ENCODE measurements at regions not wholly inside any gene's neighbourhood (a gene's known extent, or its start where the extent isn't known, plus 50 kb on each side); places are given as distances from the start of the nearest gene placed in this dataset.
A peak's percentile ranks its signal among the peaks of the same experiment; 100 is the strongest.

- Histone ChIP-seq H3K27me3 (no peaks in the 10 kb centered on the region), H3K4me1 (no peaks in the 10 kb centered on the region), H3K36me3 (no peaks in the 10 kb centered on the region), H3K9me3 (no peaks in the 10 kb centered on the region), H3K27ac (no peak overlapping the region), H3K4me3 (no peak overlapping the region)
- ATAC-seq = no peak
- intact Hi-C loops (cut with DNase I) = no loop called here
- 56% methylated on average over 2 of the region's 2 CpGs for WGBS (ENCODE audit: insufficient coverage, low coverage, low lambda C conversion rate, missing lambda C conversion rate)
- no peak for DNase-seq
- TF ChIP-seq, protein P1, sequence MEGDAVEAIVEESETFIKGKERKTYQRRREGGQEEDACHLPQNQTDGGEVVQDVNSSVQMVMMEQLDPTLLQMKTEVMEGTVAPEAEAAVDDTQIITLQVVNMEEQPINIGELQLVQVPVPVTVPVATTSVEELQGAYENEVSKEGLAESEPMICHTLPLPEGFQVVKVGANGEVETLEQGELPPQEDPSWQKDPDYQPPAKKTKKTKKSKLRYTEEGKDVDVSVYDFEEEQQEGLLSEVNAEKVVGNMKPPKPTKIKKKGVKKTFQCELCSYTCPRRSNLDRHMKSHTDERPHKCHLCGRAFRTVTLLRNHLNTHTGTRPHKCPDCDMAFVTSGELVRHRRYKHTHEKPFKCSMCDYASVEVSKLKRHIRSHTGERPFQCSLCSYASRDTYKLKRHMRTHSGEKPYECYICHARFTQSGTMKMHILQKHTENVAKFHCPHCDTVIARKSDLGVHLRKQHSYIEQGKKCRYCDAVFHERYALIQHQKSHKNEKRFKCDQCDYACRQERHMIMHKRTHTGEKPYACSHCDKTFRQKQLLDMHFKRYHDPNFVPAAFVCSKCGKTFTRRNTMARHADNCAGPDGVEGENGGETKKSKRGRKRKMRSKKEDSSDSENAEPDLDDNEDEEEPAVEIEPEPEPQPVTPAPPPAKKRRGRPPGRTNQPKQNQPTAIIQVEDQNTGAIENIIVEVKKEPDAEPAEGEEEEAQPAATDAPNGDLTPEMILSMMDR (IDR thresholded peaks at IDR 0.05) = no peak
- TF ChIP-seq POLR2A (IDR thresholded peaks at IDR 0.05) = no peak
Observed at GRCh38 chr14:61887628-61888027, 125.4 kb downstream of the SNAPC1 start.

GRCh38 chr14:61889914-61890351 is 127.7 kb downstream of the SNAPC1 start:
- H3K27ac ChIP-seq = no peak overlapping the region
- WGBS (ENCODE audit: insufficient coverage, low coverage, low lambda C conversion rate, missing lambda C conversion rate) = 16% methylated on average over 4 of the region's 4 CpGs
- no peak for TF ChIP-seq POLR2A (IDR thresholded peaks at IDR 0.05)
- TF ChIP-seq, protein P1 (IDR thresholded peaks at IDR 0.05) = no peak

DNA sequence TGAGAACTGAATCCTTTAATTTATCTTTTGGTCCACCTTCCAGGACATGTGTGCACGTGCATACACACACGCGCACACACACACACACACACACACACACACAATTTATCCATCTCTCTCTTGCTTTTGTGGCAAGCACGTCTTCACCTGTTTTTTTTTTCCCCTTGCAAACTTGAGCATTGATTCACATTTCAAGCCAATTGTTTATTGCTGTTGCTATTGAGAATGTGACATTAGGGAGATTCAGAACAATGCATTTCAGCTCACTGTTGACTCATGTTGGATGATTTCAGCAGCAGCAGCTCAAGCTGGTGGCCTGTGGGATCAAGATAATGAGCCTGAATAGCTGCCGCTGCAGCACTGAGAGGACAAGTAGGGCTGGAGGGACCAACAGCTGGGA is 128.9 kb downstream of the SNAPC1 start:
- TF ChIP-seq, protein P1 (IDR thresholded peaks at IDR 0.05) = no peak
- TF ChIP-seq POLR2A (IDR thresholded peaks at IDR 0.05) = no peak
- intact Hi-C loops (cut with DNase I) = loop anchor here in 1 of 2 donors (10.0 kb wide), 1 partner anchor 244 kb away; no protein-coding TSS in a partner anchor

More at GRCh38 chr14:61889914-61890351, 127.7 kb downstream of the SNAPC1 start:
- ATAC-seq = peak; percentile 56 to 83 (median 64)
- Histone ChIP-seq H3K27me3 (no peaks in the 10 kb centered on the region), H3K4me3 (no peak overlapping the region), H3K4me1 (no peaks in the 10 kb centered on the region), H3K36me3 (no peaks in the 10 kb centered on the region), H3K9me3 (no peaks in the 10 kb centered on the region)
- no peak for DNase-seq
- intact Hi-C loops (cut with DNase I) = loop anchor here in 1 of 2 donors (10.0 kb wide), 1 partner anchor 245 kb away; no protein-coding TSS in a partner anchor

GRCh38 chr14:61891810-61892209 is 129.6 kb downstream of the SNAPC1 start:
- H3K27me3 ChIP-seq = no peaks in the 10 kb centered on the region
- TF ChIP-seq POLR2A (IDR thresholded peaks at IDR 0.05) = no peak
- TF ChIP-seq, protein P1 (IDR thresholded peaks at IDR 0.05) = no peak
- H3K4me1 ChIP-seq = no peaks in the 10 kb centered on the region
- no peak overlapping the region for H3K4me3 ChIP-seq
- 38% methylated on average over 4 of the region's 4 CpGs for WGBS (ENCODE audit: insufficient coverage, low coverage, low lambda C conversion rate, missing lambda C conversion rate)
- ATAC-seq (no peak), DNase-seq (no peak)
- H3K27ac ChIP-seq = no peak overlapping the region
- H3K36me3 ChIP-seq = no peaks in the 10 kb centered on the region
- no peaks in the 10 kb centered on the region for H3K9me3 ChIP-seq
- intact Hi-C loops (cut with DNase I) = loop anchor here in 1 of 2 donors (10.0 kb wide), 1 partner anchor 243 kb away; no protein-coding TSS in a partner anchor

More for the DNA sequence above, 128.9 kb downstream of the SNAPC1 start:
- ATAC-seq = no peak
- H3K4me1 ChIP-seq = no peaks in the 10 kb centered on the region
- H3K27me3 ChIP-seq = no peaks in the 10 kb centered on the region
- DNase-seq = no peak
- no peak overlapping the region for H3K4me3 ChIP-seq
- no peaks in the 10 kb centered on the region for H3K9me3 ChIP-seq
- no peak overlapping the region for H3K27ac ChIP-seq
- H3K36me3 ChIP-seq = no peaks in the 10 kb centered on the region
- WGBS (ENCODE audit: insufficient coverage, low coverage, low lambda C conversion rate, missing lambda C conversion rate) = 33% methylated on average over 5 of the region's 5 CpGs
